OCI-LY1 (cell line): ENCODE measurements at regions not wholly inside any gene's neighbourhood (a gene's known extent, or its start where the extent isn't known, plus 50 kb on each side); places are given as distances from the start of the nearest gene placed in this dataset.

Experiments
- EZH2 ChIP-seq: fragments of 200-600 bp; sonication (generic), shearing (Covaris generic); IDR thresholded peaks from 2 replicates; pipeline ENCODE4 v1.8.0; 2017; ENCODE audit warnings: borderline replicate concordance, mixed run types, mild to moderate bottlenecking, antibody characterized with exemption, low read length, moderate library complexity, mixed read lengths
- TF ChIP-seq, protein P1 (sequence below): fragments of 200-600 bp; sonication (generic), shearing (Covaris generic); IDR thresholded peaks from 2 replicates; pipeline ENCODE4 v1.5.1; 2017; ENCODE audit warnings: mild to moderate bottlenecking, antibody characterized with exemption, low read length, moderate library complexity, mixed read lengths

DNA sequence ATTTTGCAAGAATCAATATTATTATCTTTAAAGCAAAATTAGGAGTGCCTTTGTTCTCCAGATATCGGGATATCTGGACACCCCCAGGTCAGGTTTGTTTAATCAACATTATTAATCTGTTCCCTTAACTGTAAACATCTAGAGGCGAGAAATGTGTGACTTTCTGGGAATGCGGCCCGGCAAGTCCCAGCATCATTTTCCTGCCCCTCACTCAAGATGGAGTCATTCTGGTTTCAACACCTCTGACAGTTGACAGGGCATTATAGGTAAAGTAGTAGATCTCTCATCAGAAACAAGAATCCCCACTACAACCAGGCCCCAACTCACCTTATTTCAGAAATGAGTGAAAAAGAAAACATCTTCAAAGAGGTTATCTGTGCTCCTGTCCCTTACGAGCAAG, 331.6 kb upstream of the ZFP42 start:
- no peak for TF ChIP-seq EZH2
- TF ChIP-seq, protein P1, sequence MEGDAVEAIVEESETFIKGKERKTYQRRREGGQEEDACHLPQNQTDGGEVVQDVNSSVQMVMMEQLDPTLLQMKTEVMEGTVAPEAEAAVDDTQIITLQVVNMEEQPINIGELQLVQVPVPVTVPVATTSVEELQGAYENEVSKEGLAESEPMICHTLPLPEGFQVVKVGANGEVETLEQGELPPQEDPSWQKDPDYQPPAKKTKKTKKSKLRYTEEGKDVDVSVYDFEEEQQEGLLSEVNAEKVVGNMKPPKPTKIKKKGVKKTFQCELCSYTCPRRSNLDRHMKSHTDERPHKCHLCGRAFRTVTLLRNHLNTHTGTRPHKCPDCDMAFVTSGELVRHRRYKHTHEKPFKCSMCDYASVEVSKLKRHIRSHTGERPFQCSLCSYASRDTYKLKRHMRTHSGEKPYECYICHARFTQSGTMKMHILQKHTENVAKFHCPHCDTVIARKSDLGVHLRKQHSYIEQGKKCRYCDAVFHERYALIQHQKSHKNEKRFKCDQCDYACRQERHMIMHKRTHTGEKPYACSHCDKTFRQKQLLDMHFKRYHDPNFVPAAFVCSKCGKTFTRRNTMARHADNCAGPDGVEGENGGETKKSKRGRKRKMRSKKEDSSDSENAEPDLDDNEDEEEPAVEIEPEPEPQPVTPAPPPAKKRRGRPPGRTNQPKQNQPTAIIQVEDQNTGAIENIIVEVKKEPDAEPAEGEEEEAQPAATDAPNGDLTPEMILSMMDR, result no peak
